Mesodermal cell (in vitro differentiated cells): ENCODE measurements at regions not wholly inside any gene's neighbourhood (a gene's known extent, or its start where the extent isn't known, plus 50 kb on each side); places are given as distances from the start of the nearest gene placed in this dataset.

Experiments
- H3K27ac ChIP-seq: 2 replicates; pipeline ENCODE4 v1.7.0; 2013; ENCODE audit warnings: mild to moderate bottlenecking, low read depth, low read length, moderate library complexity; ENCODE audit not compliant: severe bottlenecking
- H3K36me3 ChIP-seq: 2 replicates; pipeline ENCODE4 v1.7.1; 2013; ENCODE audit warnings: mild to moderate bottlenecking, low read length, moderate library complexity; ENCODE audit not compliant: control insufficient read depth, insufficient read depth
- H3K4me1 ChIP-seq: one replicate; pipeline ENCODE4 v1.7.1; 2013; ENCODE audit warnings: mild to moderate bottlenecking, low read length; ENCODE audit not compliant: insufficient read depth, control insufficient read depth, poor library complexity, severe bottlenecking
- H3K4me3 ChIP-seq: 2 replicates; pipeline ENCODE4 v1.7.0; 2013; ENCODE audit warnings: low read length, control low read depth, mild to moderate bottlenecking; ENCODE audit not compliant: insufficient read depth, poor library complexity, severe bottlenecking; ENCODE audit errors: extremely low read depth
- H3K9me3 ChIP-seq: 2 replicates; pipeline ENCODE4 v1.7.1; 2013; ENCODE audit warnings: mild to moderate bottlenecking, low read length, moderate library complexity; ENCODE audit not compliant: control insufficient read depth
- WGBS, 2 experiments: methylation state at CpG; one replicate each; pipeline ENCODE4 v1.1.5; 2013; ENCODE audit warnings: missing lambda C conversion rate in 2 of 2; ENCODE audit not compliant: insufficient coverage in 2 of 2; 5-methylcytosine and 5-hydroxymethylcytosine counted together

DNA sequence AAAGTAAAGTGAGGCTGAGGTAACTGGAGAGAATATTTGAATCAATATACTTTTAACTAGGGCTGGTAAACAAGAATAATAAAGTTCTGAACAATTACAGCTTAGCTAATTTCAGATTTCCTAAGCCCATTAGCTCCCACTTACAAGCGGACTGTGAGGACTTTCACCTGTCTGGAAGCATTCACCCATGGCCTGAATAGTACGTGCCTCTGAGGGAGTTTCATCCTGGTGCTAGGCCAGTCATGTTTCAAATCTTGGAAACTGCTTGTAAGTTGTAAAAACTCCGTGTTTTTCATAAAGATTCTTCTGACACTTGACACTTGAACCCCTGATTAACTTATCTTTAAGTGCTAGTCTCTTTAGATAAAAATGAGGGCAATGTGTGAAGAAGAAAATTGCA, 975.2 kb upstream of the GHITM start:
- no peaks in the 10 kb centered on the region for H3K9me3 ChIP-seq
- no peak overlapping the region for H3K4me3 ChIP-seq
- H3K4me1 ChIP-seq = no peaks in the 10 kb centered on the region
- H3K36me3 ChIP-seq = no peaks in the 10 kb centered on the region
- no peak overlapping the region for H3K27ac ChIP-seq
- 83 to 88% methylated on average over 2 of the region's 3 CpGs for WGBS, 2 experiments

DNA sequence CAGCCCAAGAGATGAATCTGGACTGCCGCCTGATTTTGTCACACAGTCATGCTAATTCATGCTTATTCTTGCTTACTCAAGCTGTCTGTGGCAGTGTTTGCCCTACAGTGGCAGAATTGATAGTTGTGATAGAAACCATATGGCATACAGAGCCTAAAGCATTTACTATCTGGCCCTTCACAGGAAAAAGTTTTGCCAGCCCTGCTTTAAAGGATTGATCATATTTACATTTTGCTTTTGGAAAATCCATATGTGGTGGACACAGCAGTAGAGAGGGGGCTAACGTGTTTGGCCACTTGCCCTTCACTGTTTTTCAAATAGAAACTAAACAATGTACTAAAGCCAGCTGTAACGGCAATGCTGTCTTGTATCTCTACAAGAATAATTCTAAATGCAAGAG, 974.0 kb upstream of the GHITM start:
- no peaks in the 10 kb centered on the region for H3K4me1 ChIP-seq
- H3K27ac ChIP-seq = no peak overlapping the region
- no peaks in the 10 kb centered on the region for H3K9me3 ChIP-seq
- 81 to 83% methylated on average over 1 to 2 of the region's 3 CpGs for WGBS, 2 experiments
- H3K4me3 ChIP-seq = no peak overlapping the region
- no peaks in the 10 kb centered on the region for H3K36me3 ChIP-seq

DNA sequence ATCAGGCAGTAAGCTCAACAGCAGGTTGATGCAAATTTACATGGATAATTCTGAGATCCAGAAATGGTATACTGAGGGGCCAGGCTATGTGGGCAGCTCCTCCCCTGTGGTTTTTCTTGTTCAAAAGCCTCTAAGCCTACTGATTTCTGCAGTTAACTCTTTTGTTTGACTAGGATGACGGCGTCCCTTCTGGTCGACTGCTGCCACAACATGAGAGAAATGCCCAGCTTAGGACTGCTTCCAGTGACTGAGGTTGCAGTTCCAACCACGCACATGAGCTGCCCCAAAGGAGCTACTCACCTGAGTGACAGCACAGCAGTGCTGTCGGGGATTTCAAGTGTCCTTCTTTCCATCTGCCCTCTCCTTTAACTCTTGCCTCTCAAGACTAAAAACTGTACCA, 973.0 kb upstream of the GHITM start:
- no peak overlapping the region for H3K27ac ChIP-seq
- H3K4me1 ChIP-seq = no peaks in the 10 kb centered on the region
- 14 to 15% methylated on average over 3 to 4 of the region's 5 CpGs for WGBS, 2 experiments
- no peaks in the 10 kb centered on the region for H3K36me3 ChIP-seq
- H3K9me3 ChIP-seq = no peaks in the 10 kb centered on the region
- no peak overlapping the region for H3K4me3 ChIP-seq

GRCh38 chr10:83167081-83167480, 972.2 kb upstream of the GHITM start:
- no peak overlapping the region for H3K27ac ChIP-seq
- H3K36me3 ChIP-seq = no peaks in the 10 kb centered on the region
- no peaks in the 10 kb centered on the region for H3K4me1 ChIP-seq
- WGBS, 2 experiments = 68 to 69% methylated on average over 4 of the region's 4 CpGs
- H3K9me3 ChIP-seq = no peaks in the 10 kb centered on the region
- no peak overlapping the region for H3K4me3 ChIP-seq

DNA sequence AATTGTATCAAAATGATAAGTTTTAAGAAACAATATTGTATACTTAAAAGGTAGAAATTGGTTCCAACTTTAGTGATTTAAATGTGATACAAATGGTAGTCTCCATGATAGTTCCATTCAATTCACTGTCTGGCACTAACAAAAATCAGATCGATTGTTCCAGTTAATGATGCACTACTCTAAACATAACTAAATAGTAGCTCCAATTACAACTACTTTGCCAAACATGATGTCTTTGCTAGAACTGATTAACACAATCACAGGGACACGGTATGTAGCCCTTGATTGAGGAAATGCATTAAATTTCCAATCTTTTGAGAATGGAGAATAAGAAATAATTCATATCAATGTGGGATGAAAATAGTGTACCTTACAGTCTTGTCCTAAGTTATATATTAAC, 962.4 kb upstream of the GHITM start:
- Histone ChIP-seq H3K4me1 (no peaks in the 10 kb centered on the region), H3K4me3 (no peak overlapping the region), H3K27ac (no peak overlapping the region), H3K9me3 (no peaks in the 10 kb centered on the region), H3K36me3 (no peaks in the 10 kb centered on the region)
- 75% methylated on average over 1 of the region's 2 CpGs; no CpG with 5 or more reads in 1 of the 2 experiments for WGBS, 2 experiments

GRCh38 chr10:83178526-83178925, 960.8 kb upstream of the GHITM start:
- Histone ChIP-seq H3K27ac (no peak overlapping the region), H3K9me3 (no peaks in the 10 kb centered on the region), H3K36me3 (no peaks in the 10 kb centered on the region), H3K4me1 (no peaks in the 10 kb centered on the region), H3K4me3 (no peak overlapping the region)

- Histone ChIP-seq H3K36me3 (no peaks in the 10 kb centered on the region), H3K4me1 (no peaks in the 10 kb centered on the region), H3K4me3 (no peak overlapping the region), H3K27ac (no peak overlapping the region), H3K9me3 (no peaks in the 10 kb centered on the region)
- WGBS, 2 experiments = 86 to 100% methylated on average over 1 of the region's 4 CpGs
These were observed 959.9 kb upstream of the GHITM start for GRCh38 chr10:83179371-83179770.

DNA sequence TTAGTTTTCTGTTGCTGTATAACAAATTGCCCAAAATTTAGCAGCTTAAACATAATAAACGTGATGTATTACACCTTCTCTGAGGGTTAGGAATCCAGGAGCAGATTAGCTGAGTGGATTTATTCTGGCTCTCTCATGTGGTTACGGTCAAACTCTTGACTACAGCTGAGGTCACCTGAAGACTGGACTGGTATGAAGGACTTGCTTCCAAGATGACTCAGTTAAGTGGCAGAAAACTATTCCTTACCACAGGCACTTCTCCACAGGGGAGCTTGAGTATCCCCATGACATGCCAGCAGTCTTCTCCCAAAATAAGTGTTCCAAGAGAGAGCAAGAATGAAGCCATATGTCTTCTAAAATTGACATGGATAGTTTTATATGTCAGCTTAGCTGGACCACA, 957.2 kb upstream of the GHITM start:
- Histone ChIP-seq H3K9me3 (no peaks in the 10 kb centered on the region), H3K36me3 (no peaks in the 10 kb centered on the region), H3K4me3 (no peak overlapping the region), H3K4me1 (no peaks in the 10 kb centered on the region), H3K27ac (no peak overlapping the region)
- WGBS, 2 experiments = 100% methylated on average over 1 of the region's 2 CpGs; no CpG with 5 or more reads in 1 of the 2 experiments

- Histone ChIP-seq H3K9me3 (no peaks in the 10 kb centered on the region), H3K4me3 (no peak overlapping the region), H3K36me3 (no peaks in the 10 kb centered on the region), H3K4me1 (no peaks in the 10 kb centered on the region), H3K27ac (no peak overlapping the region)
- 89% methylated on average over 6 of the region's 6 CpGs; no CpG with 5 or more reads in 1 of the 2 experiments for WGBS, 2 experiments
These were observed 954.7 kb upstream of the GHITM start for GRCh38 chr10:83184641-83185040.

DNA sequence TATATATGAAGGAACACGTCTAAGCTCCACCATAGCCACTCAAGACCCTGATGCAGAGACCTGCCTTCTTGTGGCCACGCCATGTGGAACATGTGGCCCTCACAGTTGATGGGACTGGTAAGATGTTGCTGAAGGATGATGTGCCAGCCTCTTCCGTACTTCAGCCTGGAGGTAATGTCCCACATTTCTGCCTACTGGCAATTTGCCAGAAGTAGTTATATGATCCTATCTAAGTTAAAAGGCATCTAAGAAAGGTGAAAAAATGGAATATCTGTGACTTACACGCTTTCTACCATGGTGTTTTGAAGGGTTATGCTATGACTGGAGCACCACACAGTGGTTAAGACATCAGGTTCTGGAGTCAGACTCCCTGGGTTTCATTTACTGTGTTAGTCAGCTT, 948.7 kb upstream of the GHITM start:
- WGBS, 2 experiments = 88 to 100% methylated on average over 1 to 2 of the region's 4 CpGs
- H3K9me3 ChIP-seq = no peaks in the 10 kb centered on the region
- H3K4me1 ChIP-seq = no peaks in the 10 kb centered on the region
- no peak overlapping the region for H3K27ac ChIP-seq
- no peaks in the 10 kb centered on the region for H3K36me3 ChIP-seq
- H3K4me3 ChIP-seq = no peak overlapping the region

GRCh38 chr10:83193026-83193425, 946.3 kb upstream of the GHITM start:
- 67 to 100% methylated on average over 1 of the region's 4 CpGs for WGBS, 2 experiments

DNA sequence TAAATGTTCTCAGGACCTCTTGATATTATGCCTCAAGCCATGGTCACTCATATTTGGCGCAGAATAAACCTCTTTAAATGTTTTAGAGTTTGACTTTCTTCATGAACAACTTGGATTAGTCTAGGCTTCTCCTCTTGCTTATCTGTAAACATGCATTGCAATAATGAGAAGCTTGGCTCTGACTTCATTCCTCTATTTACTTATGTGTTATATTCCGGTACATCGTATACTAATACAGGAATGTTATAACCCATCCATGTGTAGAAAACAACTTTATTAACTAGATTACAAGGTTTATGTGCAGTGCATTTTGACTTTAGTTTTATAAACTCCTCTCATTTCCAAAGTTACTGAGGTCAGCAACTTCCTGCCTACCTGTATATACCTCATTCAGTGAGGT, 944.3 kb upstream of the GHITM start:
- no peaks in the 10 kb centered on the region for H3K36me3 ChIP-seq
- no peaks in the 10 kb centered on the region for H3K4me1 ChIP-seq
- WGBS, 2 experiments = 60 to 88% methylated on average over 1 of the region's 3 CpGs

More at GRCh38 chr10:83193026-83193425, 946.3 kb upstream of the GHITM start:
- no peaks in the 10 kb centered on the region for H3K36me3 ChIP-seq
- H3K9me3 ChIP-seq = no peaks in the 10 kb centered on the region
- no peak overlapping the region for H3K27ac ChIP-seq
- H3K4me3 ChIP-seq = no peak overlapping the region
- H3K4me1 ChIP-seq = no peaks in the 10 kb centered on the region

More for the DNA sequence above, 944.3 kb upstream of the GHITM start:
- H3K9me3 ChIP-seq = no peaks in the 10 kb centered on the region
- H3K27ac ChIP-seq = no peak overlapping the region
- no peak overlapping the region for H3K4me3 ChIP-seq
